ENCODE measurements at regions not wholly inside any gene's neighbourhood (a gene's known extent, or its start where the extent isn't known, plus 50 kb on each side); places are given as distances from the start of the nearest gene placed in this dataset.

DNA sequence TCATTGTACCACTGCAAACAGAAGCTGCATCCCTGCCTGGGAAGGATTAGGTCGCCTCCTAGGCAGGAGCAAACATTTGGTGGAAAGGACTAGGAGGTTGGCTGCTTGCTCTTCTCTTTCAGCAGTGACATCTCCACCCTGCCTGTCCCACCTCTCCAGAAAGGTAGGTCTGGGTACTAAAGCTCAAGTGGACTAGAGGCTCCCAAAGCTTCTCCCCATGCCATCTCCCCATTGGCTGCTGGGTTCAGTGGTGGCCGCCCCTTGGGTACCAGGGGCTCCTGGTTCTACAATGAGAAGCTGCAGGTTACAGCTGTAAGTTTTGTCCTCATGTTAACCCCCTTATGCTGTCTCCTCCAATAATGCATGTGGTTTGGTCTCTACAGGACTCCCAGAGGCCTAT, 180.7 kb upstream of the MKI67 start:
- TF ChIP-seq, protein P1, sequence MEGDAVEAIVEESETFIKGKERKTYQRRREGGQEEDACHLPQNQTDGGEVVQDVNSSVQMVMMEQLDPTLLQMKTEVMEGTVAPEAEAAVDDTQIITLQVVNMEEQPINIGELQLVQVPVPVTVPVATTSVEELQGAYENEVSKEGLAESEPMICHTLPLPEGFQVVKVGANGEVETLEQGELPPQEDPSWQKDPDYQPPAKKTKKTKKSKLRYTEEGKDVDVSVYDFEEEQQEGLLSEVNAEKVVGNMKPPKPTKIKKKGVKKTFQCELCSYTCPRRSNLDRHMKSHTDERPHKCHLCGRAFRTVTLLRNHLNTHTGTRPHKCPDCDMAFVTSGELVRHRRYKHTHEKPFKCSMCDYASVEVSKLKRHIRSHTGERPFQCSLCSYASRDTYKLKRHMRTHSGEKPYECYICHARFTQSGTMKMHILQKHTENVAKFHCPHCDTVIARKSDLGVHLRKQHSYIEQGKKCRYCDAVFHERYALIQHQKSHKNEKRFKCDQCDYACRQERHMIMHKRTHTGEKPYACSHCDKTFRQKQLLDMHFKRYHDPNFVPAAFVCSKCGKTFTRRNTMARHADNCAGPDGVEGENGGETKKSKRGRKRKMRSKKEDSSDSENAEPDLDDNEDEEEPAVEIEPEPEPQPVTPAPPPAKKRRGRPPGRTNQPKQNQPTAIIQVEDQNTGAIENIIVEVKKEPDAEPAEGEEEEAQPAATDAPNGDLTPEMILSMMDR (IDR thresholded peaks at IDR 0.05), result no peak
- no peaks in the 10 kb centered on the region for H3K4me1 ChIP-seq (ENCODE audit: control insufficient read depth in 1 of 2, insufficient read depth in 1 of 2, low read depth in 1 of 2, low read length in 1 of 2)
- no peak overlapping the region for H3K27ac ChIP-seq
- H3K4me3 ChIP-seq (ENCODE audit: low read depth in 1 of 2, low read length in 1 of 2), result no peak overlapping the region
- H3K36me3 ChIP-seq, result no peaks in the 10 kb centered on the region
- H3K27me3 ChIP-seq, result no peaks in the 10 kb centered on the region
- no peaks in the 10 kb centered on the region for H3K9me3 ChIP-seq

DNA sequence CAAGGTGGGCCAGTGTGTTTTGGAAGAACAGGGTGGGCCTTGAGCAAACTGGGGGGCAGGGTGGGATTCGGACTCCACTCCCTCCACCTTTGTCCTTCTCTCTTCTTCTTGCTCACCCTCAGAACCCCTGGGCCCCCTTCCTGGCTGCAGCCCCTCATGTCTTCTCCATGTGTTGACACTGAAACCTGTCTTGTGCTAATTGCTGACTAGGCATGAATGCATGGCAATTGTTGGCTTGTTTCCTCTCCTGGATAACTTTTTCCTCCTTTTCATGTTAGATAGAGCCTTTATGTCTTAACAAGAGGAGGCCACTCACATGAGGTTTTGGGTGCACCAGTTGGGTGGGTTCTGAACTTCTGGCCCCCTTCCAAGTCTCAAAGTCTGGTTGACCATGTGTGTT, 181.6 kb upstream of the MKI67 start:
- no peaks in the 10 kb centered on the region for H3K4me1 ChIP-seq (ENCODE audit: control insufficient read depth in 1 of 2, insufficient read depth in 1 of 2, low read depth in 1 of 2, low read length in 1 of 2)
- no peak overlapping the region for H3K4me3 ChIP-seq (ENCODE audit: low read depth in 1 of 2, low read length in 1 of 2)
- TF ChIP-seq, protein P1 (IDR thresholded peaks at IDR 0.05), result no peak

DNA sequence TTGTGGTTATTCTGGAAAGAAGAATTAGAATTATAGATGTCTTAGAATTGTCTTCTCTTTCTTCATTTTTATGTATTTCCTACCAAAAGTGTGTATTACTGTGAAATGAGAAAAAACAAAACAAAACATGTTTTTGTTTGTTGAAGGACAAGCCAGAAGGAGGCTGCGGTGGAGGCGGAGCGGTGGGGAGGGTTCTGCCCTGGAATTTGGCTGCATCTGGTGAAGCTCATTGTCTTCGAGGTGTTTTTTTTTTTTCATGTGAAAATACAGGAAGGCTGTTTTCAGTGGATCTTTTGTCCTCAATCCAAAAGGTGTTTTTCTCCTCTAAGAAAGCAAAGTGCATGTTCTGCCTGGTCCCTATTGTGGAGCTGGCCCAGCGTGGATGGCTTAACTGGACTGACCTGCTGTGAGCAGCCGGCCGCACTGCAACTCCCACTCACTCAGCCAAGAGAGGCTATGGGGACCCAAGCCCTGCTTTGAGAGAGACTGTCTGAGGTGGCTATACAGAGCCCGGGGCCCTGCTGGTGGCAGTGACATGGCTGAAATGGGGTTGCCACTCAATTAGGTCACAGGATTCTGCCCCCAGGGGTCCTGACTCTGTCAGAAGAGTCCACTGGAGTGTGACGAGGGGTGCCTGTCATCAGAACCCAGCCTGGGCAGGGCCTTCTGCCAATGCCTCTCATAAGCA, 184.9 kb upstream of the MKI67 start:
- Histone ChIP-seq H3K4me1 (ENCODE audit: control insufficient read depth in 1 of 2, insufficient read depth in 1 of 2, low read depth in 1 of 2, low read length in 1 of 2) (no peaks in the 10 kb centered on the region), H3K4me3 (ENCODE audit: low read depth in 1 of 2, low read length in 1 of 2) (no peak overlapping the region), H3K9me3 (no peaks in the 10 kb centered on the region), H3K27ac (no peak overlapping the region), H3K27me3 (peaks cover 10% of the 10 kb centered on the region), H3K36me3 (no peaks in the 10 kb centered on the region)
- TF ChIP-seq, protein P1 (IDR thresholded peaks at IDR 0.05), result no peak

More for the DNA sequence above, 181.6 kb upstream of the MKI67 start:
- Histone ChIP-seq H3K36me3 (no peaks in the 10 kb centered on the region), H3K27me3 (peaks cover under 1% of the 10 kb centered on the region), H3K9me3 (no peaks in the 10 kb centered on the region), H3K27ac (no peak overlapping the region)

DNA sequence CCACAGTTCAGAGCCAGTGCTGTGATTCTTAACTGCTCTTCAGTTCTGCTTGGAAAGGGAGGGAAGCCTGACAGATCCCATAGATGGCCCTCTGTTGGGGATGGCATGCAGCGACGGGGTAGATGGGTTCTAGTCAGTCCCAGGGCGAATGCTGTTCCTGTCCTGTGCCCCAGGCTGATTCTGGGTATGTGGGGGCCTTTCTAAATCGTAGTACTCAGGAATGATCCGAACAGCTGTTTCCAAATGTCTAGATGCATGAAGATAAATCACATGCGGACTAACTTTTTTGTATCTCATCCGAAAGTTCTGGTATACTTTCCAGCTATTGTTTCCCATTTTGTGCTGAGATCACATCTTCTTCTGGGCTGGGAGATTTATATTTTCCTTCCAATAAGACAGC, 186.0 kb upstream of the MKI67 start:
- no peak overlapping the region for H3K4me3 ChIP-seq (ENCODE audit: low read depth in 1 of 2, low read length in 1 of 2)
- H3K36me3 ChIP-seq, result no peaks in the 10 kb centered on the region
- H3K27me3 ChIP-seq, result peaks cover 10% of the 10 kb centered on the region
- no peaks in the 10 kb centered on the region for H3K4me1 ChIP-seq (ENCODE audit: control insufficient read depth in 1 of 2, insufficient read depth in 1 of 2, low read depth in 1 of 2, low read length in 1 of 2)
- TF ChIP-seq, protein P1 (IDR thresholded peaks at IDR 0.05), result no peak
- no peak overlapping the region for H3K27ac ChIP-seq
- no peaks in the 10 kb centered on the region for H3K9me3 ChIP-seq

DNA sequence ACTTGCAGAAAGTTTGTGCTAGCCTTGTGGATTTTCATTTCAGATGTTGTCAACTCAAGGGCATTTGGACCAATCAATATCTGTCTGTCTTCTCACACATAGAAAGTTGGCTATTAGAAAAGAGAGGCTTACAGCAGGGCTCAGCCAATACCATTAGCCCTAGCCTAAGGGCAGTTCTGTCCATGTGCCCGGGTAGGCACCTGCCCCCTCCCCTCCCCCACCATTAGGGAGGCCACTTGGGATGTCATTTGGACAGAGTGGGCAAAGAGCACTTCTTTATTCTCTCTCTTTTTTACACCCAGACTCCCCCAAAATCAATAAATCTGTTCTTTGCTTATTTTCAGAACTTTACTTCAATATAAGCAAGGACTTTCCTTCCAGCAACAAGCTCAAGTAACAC, 188.5 kb upstream of the MKI67 start:
- Histone ChIP-seq H3K27ac (no peak overlapping the region), H3K27me3 (peaks cover 10% of the 10 kb centered on the region), H3K36me3 (no peaks in the 10 kb centered on the region), H3K9me3 (no peaks in the 10 kb centered on the region), H3K4me3 (ENCODE audit: low read depth in 1 of 2, low read length in 1 of 2) (no peak overlapping the region), H3K4me1 (ENCODE audit: control insufficient read depth in 1 of 2, insufficient read depth in 1 of 2, low read depth in 1 of 2, low read length in 1 of 2) (no peaks in the 10 kb centered on the region)
- TF ChIP-seq, protein P1 (IDR thresholded peaks at IDR 0.05), result no peak
